Gastroesophageal sphincter (tissue), 3 donors: ENCODE measurements at regions not wholly inside any gene's neighbourhood (a gene's known extent, or its start where the extent isn't known, plus 50 kb on each side); places are given as distances from the start of the nearest gene placed in this dataset.

ENCODE experiments used
- POLR2A ChIP-seq, 2 donors: fragments of 450-650 bp; IDR thresholded peaks; one replicate each; pipeline ENCODE4 v1.6.1; 2017; ENCODE audit warnings: antibody characterized with exemption in 2 of 2, mild to moderate bottlenecking in 2 of 2, moderate library complexity in 1 of 2
- POLR2AphosphoS5 ChIP-seq: sonication (generic); formaldehyde crosslinking; IDR thresholded peaks from one replicate; pipeline ENCODE4 v1.6.1; 2017; ENCODE audit warnings: antibody characterized with exemption
- TF ChIP-seq, protein P1 (sequence below), 4 experiments: fragments of 200-600 bp in 2 of 4; fragments of 450-650 bp in 2 of 4; sonication (generic) in 1 of 4; IDR thresholded peaks; one replicate each; pipeline ENCODE4 v1.5.1; 2017 to 2019; ENCODE audit warnings: antibody characterized with exemption in 4 of 4, mild to moderate bottlenecking in 2 of 4, moderate library complexity in 2 of 4

DNA sequence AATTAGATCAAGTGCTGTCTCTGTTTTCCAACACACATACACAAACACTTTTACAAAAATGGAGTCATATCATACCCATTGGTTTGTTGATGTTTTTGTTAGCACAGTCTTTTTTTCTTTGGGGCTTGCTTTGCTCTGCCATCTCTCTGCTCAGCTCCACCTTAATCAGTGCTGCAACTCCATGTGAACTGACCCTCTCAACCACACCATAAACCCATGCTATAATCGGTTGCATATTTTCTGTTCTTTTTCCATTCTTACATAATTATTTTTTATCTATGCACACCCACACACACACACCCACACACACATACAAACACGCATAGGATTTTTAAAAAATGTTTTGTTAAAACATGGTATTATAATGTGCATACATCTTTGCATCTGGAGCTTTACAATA lies 91.0 kb upstream of the CDH13 start:
- no peak for TF ChIP-seq POLR2A (IDR thresholded peaks at IDR 0.05)
- TF ChIP-seq POLR2AphosphoS5 = no peak
- TF ChIP-seq, protein P1, sequence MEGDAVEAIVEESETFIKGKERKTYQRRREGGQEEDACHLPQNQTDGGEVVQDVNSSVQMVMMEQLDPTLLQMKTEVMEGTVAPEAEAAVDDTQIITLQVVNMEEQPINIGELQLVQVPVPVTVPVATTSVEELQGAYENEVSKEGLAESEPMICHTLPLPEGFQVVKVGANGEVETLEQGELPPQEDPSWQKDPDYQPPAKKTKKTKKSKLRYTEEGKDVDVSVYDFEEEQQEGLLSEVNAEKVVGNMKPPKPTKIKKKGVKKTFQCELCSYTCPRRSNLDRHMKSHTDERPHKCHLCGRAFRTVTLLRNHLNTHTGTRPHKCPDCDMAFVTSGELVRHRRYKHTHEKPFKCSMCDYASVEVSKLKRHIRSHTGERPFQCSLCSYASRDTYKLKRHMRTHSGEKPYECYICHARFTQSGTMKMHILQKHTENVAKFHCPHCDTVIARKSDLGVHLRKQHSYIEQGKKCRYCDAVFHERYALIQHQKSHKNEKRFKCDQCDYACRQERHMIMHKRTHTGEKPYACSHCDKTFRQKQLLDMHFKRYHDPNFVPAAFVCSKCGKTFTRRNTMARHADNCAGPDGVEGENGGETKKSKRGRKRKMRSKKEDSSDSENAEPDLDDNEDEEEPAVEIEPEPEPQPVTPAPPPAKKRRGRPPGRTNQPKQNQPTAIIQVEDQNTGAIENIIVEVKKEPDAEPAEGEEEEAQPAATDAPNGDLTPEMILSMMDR (IDR thresholded peaks at IDR 0.05) = no peak
